GM19351 (cell line): ENCODE measurements at regions not wholly inside any gene's neighbourhood (a gene's known extent, or its start where the extent isn't known, plus 50 kb on each side); places are given as distances from the start of the nearest gene placed in this dataset.

Source experiments
- ATAC-seq: cut with Tn5 transposase; IDR thresholded peaks from one replicate; pipeline ENCODE4 v1.9.1; 2021; ENCODE audit warnings: mild to moderate bottlenecking, moderate library complexity; ENCODE audit not compliant: unreplicated experiment

- no peak for ATAC-seq
Observed at GRCh38 chr2:22753476-22753875, 631.5 kb upstream of the KLHL29 start.

- ATAC-seq, result no peak
Observed at GRCh38 chr2:22756276-22757043, 628.5 kb upstream of the KLHL29 start.

- no peak for ATAC-seq
Observed at GRCh38 chr2:22769497-22769896, 615.5 kb upstream of the KLHL29 start.

- no peak for ATAC-seq
Observed at GRCh38 chr2:22784566-22784965, 600.4 kb upstream of the KLHL29 start.

- no peak for ATAC-seq
Observed at GRCh38 chr2:22786817-22787216, 598.2 kb upstream of the KLHL29 start.

GRCh38 chr2:22787745-22788144 lies 597.2 kb upstream of the KLHL29 start:
- no peak for ATAC-seq

GRCh38 chr2:22788749-22789327 lies 596.1 kb upstream of the KLHL29 start:
- no peak for ATAC-seq

GRCh38 chr2:22795287-22795866 lies 589.6 kb upstream of the KLHL29 start:
- no peak for ATAC-seq

GRCh38 chr2:22798386-22798785 lies 586.6 kb upstream of the KLHL29 start:
- no peak for ATAC-seq

GRCh38 chr2:22800412-22800811 lies 584.6 kb upstream of the KLHL29 start:
- no peak for ATAC-seq

- ATAC-seq, result no peak
Observed at GRCh38 chr2:22801071-22801470, 583.9 kb upstream of the KLHL29 start.

GRCh38 chr2:22801970-22802369 lies 583.0 kb upstream of the KLHL29 start:
- ATAC-seq, result no peak

- ATAC-seq, result no peak
Observed at GRCh38 chr2:22807872-22808271, 577.1 kb upstream of the KLHL29 start.

GRCh38 chr2:22810602-22811001 lies 574.4 kb upstream of the KLHL29 start:
- no peak for ATAC-seq

- no peak for ATAC-seq
Observed at GRCh38 chr2:22812065-22812680, 572.8 kb upstream of the KLHL29 start.

- no peak for ATAC-seq
Observed at GRCh38 chr2:22817197-22817596, 567.8 kb upstream of the KLHL29 start.

GRCh38 chr2:22821458-22821857 lies 563.5 kb upstream of the KLHL29 start:
- no peak for ATAC-seq

- ATAC-seq, result no peak
Observed at GRCh38 chr2:22822835-22823234, 562.1 kb upstream of the KLHL29 start.

GRCh38 chr2:22824618-22825017 lies 560.4 kb upstream of the KLHL29 start:
- ATAC-seq, result no peak

- no peak for ATAC-seq
Observed at GRCh38 chr2:22826703-22827102, 558.3 kb upstream of the KLHL29 start.

GRCh38 chr2:22829791-22830190 lies 555.2 kb upstream of the KLHL29 start:
- no peak for ATAC-seq

GRCh38 chr2:22832196-22832595 lies 552.8 kb upstream of the KLHL29 start:
- ATAC-seq, result no peak
